HG03457 (cell line): ENCODE measurements at regions not wholly inside any gene's neighbourhood (a gene's known extent, or its start where the extent isn't known, plus 50 kb on each side); places are given as distances from the start of the nearest gene placed in this dataset.

Experiments
- ATAC-seq: cut with Tn5 transposase; IDR thresholded peaks from one replicate; pipeline ENCODE4 v1.9.1; 2021; ENCODE audit warnings: moderate number of reproducible peaks; ENCODE audit not compliant: unreplicated experiment

- no peak for ATAC-seq
These were observed 160.6 kb upstream of the RGMA start for GRCh38 chr15:93249623-93250022.

DNA sequence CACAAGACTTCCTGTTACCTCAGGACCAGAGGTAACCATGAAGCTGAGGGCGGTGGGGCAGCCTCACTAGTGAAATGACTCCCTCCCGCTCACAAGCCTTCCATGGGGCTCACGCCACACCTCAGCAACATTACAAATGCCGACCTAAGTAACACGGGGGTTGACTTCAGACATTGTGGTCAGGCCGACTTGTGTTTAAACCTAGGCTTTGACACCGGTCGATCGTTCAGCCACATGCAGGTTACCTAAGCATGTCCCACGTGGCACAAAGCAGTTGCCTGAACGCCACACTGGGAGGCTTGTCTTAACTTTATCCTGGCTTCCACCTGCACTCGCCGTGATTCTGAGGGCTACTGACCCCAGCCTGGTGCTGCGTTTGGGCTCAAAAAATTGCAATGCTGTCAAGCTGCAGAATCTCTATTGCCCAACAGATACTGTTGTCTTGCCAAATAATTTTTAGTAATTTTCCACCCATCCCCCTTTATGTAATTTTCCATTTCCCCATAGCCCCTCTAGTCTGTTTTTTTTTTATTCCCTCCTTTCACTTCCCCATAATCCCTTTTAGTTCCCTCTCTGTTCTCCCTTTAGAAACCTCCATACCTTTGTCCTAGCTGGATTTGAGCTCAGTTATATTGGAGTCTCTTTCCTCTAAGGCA, 158.6 kb upstream of the RGMA start:
- ATAC-seq = no peak

DNA sequence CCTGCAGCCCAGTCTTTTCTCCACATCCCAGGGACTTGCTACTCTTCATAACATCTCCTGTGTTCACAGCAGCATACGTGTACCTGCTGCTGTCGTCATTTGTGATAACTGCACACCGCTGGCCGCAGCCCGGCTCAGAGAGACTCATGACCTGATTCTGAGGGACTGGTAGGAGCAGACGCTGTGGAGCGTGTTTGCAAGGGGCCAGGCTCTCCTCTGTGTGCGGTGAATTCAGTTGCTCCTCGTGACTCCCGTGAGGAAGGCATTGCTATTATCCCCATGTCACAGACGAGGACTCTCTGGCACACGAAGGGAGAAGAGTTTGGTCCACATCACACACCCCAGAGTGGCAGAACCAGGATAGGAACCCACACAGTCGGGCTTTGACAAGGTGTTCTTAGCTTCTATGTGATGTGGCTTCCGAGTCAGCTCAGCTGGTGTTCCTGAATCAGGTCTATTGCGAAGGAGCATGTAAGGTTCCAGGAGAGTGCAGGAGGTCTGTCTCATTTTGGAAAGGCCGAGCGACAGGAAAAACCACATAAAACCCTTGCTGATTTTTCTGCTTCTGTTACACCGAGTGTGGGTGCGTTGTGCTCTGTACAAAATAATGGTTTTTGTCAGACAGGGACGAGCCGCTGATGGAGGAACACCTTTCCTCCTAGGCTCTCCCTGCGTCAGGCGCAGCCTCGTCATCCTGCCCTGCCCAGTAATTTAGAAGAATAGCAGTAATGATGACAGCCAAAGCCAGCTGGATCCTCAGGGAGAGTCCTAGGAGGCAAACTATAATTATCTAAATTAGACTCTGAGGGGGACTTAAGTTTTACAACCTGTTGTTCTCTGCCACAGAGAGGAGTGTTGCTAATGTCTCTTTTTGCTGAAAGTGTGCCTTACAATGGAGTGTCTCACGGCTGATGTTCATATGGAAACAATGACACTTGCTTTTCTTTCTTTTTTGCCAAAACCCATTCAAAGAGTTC, 157.5 kb upstream of the RGMA start:
- no peak for ATAC-seq

- no peak for ATAC-seq
These were observed 156.6 kb upstream of the RGMA start for GRCh38 chr15:93245661-93246042.

- ATAC-seq = no peak
These were observed 156.0 kb upstream of the RGMA start for GRCh38 chr15:93244696-93245660.

DNA sequence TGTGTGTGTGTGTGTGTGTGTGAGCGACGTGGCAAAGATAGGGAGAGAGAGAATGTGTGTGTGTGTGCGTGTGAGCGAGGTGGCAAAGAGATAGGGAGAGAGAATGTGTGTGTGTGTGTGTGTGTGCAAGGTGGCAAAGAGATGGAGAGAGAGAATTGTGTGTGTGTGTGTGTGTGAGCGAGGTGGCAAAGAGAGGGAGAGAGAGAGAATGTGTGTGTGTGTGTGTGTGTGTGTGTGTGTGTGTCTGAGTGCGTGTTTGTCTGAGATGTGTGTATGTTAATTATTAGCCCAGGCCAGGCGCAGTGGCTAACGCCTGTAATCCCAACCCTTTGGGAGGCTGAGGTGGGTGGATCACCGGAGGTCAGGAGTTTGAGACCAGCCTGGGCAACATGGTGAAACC, 154.6 kb upstream of the RGMA start:
- no peak for ATAC-seq

DNA sequence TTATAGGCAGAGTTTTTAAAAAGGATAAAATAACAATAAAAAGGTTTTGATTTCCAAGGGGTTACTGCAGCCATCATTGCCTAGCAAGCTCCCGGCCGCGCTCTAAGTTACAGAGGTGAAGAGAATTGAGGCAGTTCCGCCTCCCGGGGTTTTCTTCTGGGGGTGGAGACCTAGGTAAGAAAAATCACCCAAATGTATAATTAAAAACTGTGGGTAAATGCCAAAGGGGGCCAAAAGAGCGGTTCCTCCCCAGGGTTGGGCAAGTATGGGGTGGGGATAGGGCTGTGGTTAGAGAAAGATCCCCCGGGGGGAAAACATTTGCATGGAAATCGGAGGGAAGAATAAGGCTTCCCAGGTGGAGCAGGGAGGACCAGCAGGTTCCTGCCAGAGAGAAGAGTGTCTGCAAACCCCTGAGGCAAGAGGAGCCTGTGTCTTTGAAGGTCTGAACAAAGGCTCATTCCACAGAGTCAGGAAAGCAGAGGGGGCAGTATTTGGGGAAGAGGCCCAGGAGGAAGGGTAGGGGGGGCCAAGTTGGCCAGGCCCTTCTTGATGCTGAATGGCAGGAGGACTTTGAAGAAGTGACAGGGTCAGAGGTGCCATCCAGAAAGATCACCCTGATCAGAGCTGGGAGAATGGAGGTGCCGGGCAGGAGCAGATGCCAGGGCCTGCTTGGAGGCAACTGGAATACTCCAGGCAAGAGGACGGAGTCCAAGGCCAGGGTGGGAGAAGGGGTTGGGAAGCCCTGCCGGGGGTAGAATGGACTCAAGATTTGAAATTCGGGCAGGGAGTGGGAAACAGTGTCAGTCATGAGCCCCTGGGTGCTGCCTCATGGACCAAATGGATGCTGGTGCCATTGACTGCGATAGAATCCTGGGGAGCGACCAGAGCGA, 152.9 kb upstream of the RGMA start:
- no peak for ATAC-seq

GRCh38 chr15:93239993-93240392, 151.0 kb upstream of the RGMA start:
- no peak for ATAC-seq

DNA sequence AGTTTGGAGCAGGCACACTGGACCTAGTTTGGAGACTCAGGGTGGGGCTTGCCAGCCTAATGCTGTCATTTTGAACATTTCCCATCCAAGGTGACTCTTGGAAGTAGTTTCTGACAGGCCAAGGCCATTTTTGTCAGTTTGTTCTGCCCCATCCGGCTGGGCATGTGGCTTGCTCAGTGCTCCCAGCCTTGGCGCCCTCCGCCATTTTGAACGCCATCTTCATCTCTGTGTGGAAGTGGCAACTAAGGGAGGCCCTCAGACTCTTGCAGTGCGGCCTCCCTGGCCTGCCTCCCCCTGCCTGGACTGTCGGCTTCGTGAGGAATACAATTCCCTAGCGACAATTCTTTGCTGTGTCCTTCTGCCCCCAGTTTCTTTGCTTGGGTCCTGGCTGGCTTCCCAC, 150.6 kb upstream of the RGMA start:
- no peak for ATAC-seq

DNA sequence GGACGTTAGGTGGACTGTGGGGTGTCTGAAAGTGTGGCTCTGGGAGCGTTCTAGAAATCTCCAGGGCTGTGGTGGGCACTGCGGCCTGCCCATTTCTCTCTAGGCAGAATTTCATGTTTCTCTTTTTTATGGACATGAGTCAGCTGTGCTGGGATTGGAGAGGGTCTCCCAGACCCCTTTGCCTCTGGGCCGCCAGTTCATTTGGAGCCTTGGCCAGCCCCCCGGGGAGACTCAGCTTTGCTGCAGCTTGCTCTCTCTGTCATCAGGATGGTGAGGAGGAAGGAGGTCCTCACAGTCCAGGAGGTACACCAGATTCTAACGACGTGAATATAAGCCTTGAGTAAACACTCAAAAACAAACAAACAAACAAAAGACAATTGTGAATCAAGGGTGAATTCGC, 149.6 kb upstream of the RGMA start:
- no peak for ATAC-seq

- ATAC-seq = no peak
These were observed 147.1 kb upstream of the RGMA start for GRCh38 chr15:93235926-93236780.

GRCh38 chr15:93235269-93235668, 146.3 kb upstream of the RGMA start:
- ATAC-seq = no peak

GRCh38 chr15:93233710-93234109, 144.7 kb upstream of the RGMA start:
- ATAC-seq = no peak

GRCh38 chr15:93232845-93233244, 143.8 kb upstream of the RGMA start:
- no peak for ATAC-seq

GRCh38 chr15:93231994-93232393, 143.0 kb upstream of the RGMA start:
- no peak for ATAC-seq

DNA sequence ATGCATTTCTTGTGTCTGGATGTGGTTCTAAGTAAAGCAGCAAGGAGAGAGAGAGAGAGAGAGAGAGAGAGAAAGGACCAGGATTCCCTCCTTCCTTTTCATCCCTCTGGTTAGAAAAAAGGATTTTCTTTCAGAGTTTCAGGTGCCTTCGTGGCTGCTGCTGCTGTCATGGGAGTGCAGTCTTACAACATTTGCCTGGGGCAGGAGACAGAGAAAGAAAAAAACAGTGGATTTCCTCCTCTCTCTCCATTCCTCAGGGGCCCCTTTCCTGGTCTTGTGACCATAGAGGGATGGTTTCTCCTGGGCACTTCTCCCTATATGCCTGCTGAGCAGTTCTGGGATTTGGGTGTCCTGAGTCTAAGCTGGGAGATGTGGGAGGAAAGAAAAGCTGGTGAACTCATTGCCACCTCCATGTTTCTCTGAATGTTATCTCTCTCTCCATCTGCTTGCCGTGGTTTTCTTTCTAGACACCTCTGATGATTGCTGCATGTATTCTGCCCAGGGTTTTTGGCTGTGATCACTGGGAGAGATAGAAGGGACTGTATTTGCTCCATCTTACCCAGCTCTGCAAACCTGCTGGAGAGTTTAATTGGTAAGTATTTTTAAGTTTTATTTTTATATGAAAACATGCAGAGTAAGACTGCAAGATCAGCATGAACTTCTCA, 142.4 kb upstream of the RGMA start:
- ATAC-seq = no peak

GRCh38 chr15:93228546-93228945, 139.5 kb upstream of the RGMA start:
- ATAC-seq = no peak

DNA sequence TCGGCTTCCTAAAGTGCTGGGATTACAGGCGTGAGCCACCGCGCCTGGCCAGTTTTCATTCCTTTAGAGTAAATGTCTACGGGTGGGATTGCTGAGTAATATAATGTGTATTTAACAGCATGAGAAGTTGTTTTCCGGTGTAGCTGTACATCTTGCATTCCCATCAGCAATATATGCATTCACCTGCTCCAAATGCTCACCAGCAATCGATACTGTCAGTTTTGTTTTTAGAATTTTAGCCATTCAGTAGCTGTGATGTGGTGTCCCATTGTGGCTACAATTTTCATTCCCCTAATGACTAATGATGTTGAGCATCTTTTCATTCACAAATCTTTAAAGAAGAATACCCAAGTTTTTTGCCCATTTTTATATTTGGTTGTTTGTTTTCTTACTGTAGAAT, 134.8 kb upstream of the RGMA start:
- no peak for ATAC-seq

DNA sequence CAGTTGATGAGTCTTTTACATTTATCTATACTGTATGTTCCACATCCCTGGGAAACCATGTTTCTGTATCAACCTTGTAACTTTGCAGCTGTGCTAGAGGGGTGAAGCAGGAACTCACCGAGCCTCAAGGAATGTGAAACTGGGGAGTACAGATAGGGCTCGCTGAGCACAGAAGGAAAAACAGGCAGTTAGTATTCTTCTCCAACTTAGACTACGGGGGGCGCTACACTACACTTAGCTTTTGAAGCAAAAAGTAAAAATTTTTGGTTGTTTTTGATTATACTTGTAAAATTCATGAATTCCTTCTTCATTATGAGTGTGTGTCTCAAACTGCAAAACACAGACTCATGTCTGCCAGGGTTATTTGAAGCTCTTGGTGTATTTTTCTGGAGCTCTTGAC, 132.7 kb upstream of the RGMA start:
- no peak for ATAC-seq
